T-helper 1 cell (primary cell): ENCODE measurements at regions not wholly inside any gene's neighbourhood (a gene's known extent, or its start where the extent isn't known, plus 50 kb on each side); places are given as distances from the start of the nearest gene placed in this dataset.

Source experiments
- DNase-seq, 5 donors: peaks; one replicate each; pipeline ENCODE4 v3.0.0-alpha.2; 2012 to 2020

- DNase-seq: no peak
These were observed 430.5 kb downstream of the HLX start for GRCh38 chr1:221309723-221310122.

- DNase-seq: no peak
These were observed 430.9 kb downstream of the HLX start for GRCh38 chr1:221310180-221310579.

GRCh38 chr1:221315330-221315729 is 426.6 kb downstream of the DUSP10 start:
- DNase-seq: no peak

- no peak for DNase-seq
These were observed 425.3 kb downstream of the DUSP10 start for GRCh38 chr1:221316491-221317056.

- DNase-seq: no peak
These were observed 424.4 kb downstream of the DUSP10 start for GRCh38 chr1:221317537-221317936.

GRCh38 chr1:221327954-221328353 is 413.9 kb downstream of the DUSP10 start:
- no peak for DNase-seq

- no peak for DNase-seq
These were observed 413.5 kb downstream of the DUSP10 start for GRCh38 chr1:221328371-221328770.

- DNase-seq: no peak
These were observed 410.4 kb downstream of the DUSP10 start for GRCh38 chr1:221331273-221332183.

- no peak for DNase-seq
These were observed 407.8 kb downstream of the DUSP10 start for GRCh38 chr1:221334062-221334461.

GRCh38 chr1:221335161-221336101 is 406.5 kb downstream of the DUSP10 start:
- DNase-seq: no peak

- DNase-seq: no peak
These were observed 405.8 kb downstream of the DUSP10 start for GRCh38 chr1:221336126-221336525.

- no peak for DNase-seq
These were observed 404.8 kb downstream of the DUSP10 start for GRCh38 chr1:221337106-221337505.

GRCh38 chr1:221343136-221343535 is 398.8 kb downstream of the DUSP10 start:
- DNase-seq: no peak

GRCh38 chr1:221343607-221344006 is 398.3 kb downstream of the DUSP10 start:
- DNase-seq: no peak

- no peak for DNase-seq
These were observed 397.2 kb downstream of the DUSP10 start for GRCh38 chr1:221344693-221345092.

- DNase-seq: no peak
These were observed 394.2 kb downstream of the DUSP10 start for GRCh38 chr1:221347706-221348105.

- no peak for DNase-seq
These were observed 391.8 kb downstream of the DUSP10 start for GRCh38 chr1:221350091-221350490.

- no peak for DNase-seq
These were observed 385.2 kb downstream of the DUSP10 start for GRCh38 chr1:221356693-221357092.

GRCh38 chr1:221363039-221363438 is 378.9 kb downstream of the DUSP10 start:
- no peak for DNase-seq

GRCh38 chr1:221366495-221367110 is 375.3 kb downstream of the DUSP10 start:
- DNase-seq: no peak

- no peak for DNase-seq
These were observed 370.2 kb downstream of the DUSP10 start for GRCh38 chr1:221371705-221372104.

- no peak for DNase-seq
These were observed 368.1 kb downstream of the DUSP10 start for GRCh38 chr1:221373795-221374194.

GRCh38 chr1:221376286-221376685 is 365.6 kb downstream of the DUSP10 start:
- DNase-seq: no peak
